ENCODE measurements at regions not wholly inside any gene's neighbourhood (a gene's known extent, or its start where the extent isn't known, plus 50 kb on each side); places are given as distances from the start of the nearest gene placed in this dataset.

DNA sequence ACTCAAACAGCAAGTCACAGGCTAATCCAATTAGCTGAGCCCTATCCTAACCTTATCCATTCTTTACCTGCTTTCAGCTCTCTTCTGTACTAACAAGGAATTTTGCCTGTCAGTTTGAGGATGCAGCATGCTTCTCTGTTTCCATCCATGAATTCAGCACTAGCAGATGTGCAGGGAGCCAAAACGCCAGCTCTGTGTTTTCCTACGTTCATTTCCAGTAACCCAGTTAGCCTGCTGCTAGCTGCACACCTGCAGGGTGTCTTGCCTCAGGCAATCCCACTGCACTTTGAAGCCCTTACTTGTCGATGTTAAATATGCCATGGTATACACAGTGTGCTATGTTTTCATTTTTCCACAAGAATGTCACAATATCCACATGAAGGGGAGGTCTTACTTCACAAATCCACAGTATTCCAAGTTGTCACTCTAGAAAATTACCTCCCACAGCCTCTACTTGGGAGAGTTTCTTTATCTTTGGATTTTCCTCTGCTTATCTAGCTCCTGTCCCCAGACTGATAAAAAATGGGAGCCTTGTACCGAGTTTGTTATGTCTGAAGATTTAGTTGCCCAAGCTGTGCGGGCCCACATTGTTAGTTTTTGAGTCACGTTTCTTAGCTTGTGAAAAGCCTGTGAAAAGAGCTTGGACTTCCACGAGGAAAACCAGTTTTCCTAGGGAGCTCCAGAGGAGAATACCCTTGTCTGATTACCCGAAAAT lies 127.6 kb upstream of the HHIP start:
- Histone ChIP-seq H3K9me3 (ENCODE audit: control insufficient read depth, insufficient read depth, low read depth, low read length) (no peaks in the 10 kb centered on the region), H3K4me3 (ENCODE audit: low read depth in 2 of 2, low read length in 2 of 2) (no peak overlapping the region), H3K27ac (ENCODE audit: low read length) (no peak overlapping the region), H3K4me1 (ENCODE audit: control insufficient read depth, insufficient read depth, low read length) (no peaks in the 10 kb centered on the region), H3K27me3 (ENCODE audit: control insufficient read depth, insufficient read depth, low read length) (no peaks in the 10 kb centered on the region), H3K36me3 (ENCODE audit: control insufficient read depth, insufficient read depth, low read length) (no peaks in the 10 kb centered on the region)
- DNase-seq (ENCODE audit: low read depth, low spot score) (no peak), ATAC-seq (no peak)
- TF ChIP-seq, protein P1, sequence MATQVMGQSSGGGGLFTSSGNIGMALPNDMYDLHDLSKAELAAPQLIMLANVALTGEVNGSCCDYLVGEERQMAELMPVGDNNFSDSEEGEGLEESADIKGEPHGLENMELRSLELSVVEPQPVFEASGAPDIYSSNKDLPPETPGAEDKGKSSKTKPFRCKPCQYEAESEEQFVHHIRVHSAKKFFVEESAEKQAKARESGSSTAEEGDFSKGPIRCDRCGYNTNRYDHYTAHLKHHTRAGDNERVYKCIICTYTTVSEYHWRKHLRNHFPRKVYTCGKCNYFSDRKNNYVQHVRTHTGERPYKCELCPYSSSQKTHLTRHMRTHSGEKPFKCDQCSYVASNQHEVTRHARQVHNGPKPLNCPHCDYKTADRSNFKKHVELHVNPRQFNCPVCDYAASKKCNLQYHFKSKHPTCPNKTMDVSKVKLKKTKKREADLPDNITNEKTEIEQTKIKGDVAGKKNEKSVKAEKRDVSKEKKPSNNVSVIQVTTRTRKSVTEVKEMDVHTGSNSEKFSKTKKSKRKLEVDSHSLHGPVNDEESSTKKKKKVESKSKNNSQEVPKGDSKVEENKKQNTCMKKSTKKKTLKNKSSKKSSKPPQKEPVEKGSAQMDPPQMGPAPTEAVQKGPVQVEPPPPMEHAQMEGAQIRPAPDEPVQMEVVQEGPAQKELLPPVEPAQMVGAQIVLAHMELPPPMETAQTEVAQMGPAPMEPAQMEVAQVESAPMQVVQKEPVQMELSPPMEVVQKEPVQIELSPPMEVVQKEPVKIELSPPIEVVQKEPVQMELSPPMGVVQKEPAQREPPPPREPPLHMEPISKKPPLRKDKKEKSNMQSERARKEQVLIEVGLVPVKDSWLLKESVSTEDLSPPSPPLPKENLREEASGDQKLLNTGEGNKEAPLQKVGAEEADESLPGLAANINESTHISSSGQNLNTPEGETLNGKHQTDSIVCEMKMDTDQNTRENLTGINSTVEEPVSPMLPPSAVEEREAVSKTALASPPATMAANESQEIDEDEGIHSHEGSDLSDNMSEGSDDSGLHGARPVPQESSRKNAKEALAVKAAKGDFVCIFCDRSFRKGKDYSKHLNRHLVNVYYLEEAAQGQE (IDR thresholded peaks at IDR 0.05; ENCODE audit: insufficient read depth in 1 of 2, low read depth in 2 of 2, low read length in 1 of 2) = no peak
- TF ChIP-seq SIN3A (IDR thresholded peaks at IDR 0.05; ENCODE audit: borderline replicate concordance, insufficient read depth, low read depth, low read length) = no peak
- TF ChIP-seq CTCF (IDR thresholded peaks at IDR 0.05) = no peak
- no peak for TF ChIP-seq POLR2AphosphoS5 (IDR thresholded peaks at IDR 0.05; ENCODE audit: low read depth, low read length)
- TF ChIP-seq TCF7L2 (IDR thresholded peaks at IDR 0.05; ENCODE audit: low read depth, low read length) = no peak
- intact Hi-C loops (cut with micrococcal nuclease; ENCODE audit: unreplicated experiment) (no loop called here), in situ Hi-C loops (cut with HindIII; ENCODE audit: low pct_unique_long_range_greater_than_20kb, low sequenced_read_pairs) (no loop called here)
- ChIA-PET POLR2A (no interaction called here), CTCF (no interaction called here)
- BruUV-seq (replicated peaks) = no TSS peak

- H3K9me3 ChIP-seq (ENCODE audit: control insufficient read depth, insufficient read depth, low read depth, low read length) = no peaks in the 10 kb centered on the region
- no TSS peak for BruUV-seq (replicated peaks)
- POLR2A ChIA-PET = no interaction called here
- CTCF ChIA-PET = no interaction called here
- intact Hi-C loops (cut with micrococcal nuclease; ENCODE audit: unreplicated experiment) = no loop called here
- H3K27ac ChIP-seq (ENCODE audit: low read length) = no peak overlapping the region
- TF ChIP-seq TCF7L2 (IDR thresholded peaks at IDR 0.05; ENCODE audit: low read depth, low read length) (no peak), POLR2AphosphoS5 (IDR thresholded peaks at IDR 0.05; ENCODE audit: low read depth, low read length) (no peak), CTCF (IDR thresholded peaks at IDR 0.05) (no peak), SIN3A (IDR thresholded peaks at IDR 0.05; ENCODE audit: borderline replicate concordance, insufficient read depth, low read depth, low read length) (no peak)
- TF ChIP-seq, protein P1 (IDR thresholded peaks at IDR 0.05; ENCODE audit: insufficient read depth in 1 of 2, low read depth in 2 of 2, low read length in 1 of 2) = no peak
- no peak for DNase-seq (ENCODE audit: low read depth, low spot score)
- no peaks in the 10 kb centered on the region for H3K4me1 ChIP-seq (ENCODE audit: control insufficient read depth, insufficient read depth, low read length)
- H3K27me3 ChIP-seq (ENCODE audit: control insufficient read depth, insufficient read depth, low read length) = no peaks in the 10 kb centered on the region
- ATAC-seq = no peak
- no peaks in the 10 kb centered on the region for H3K36me3 ChIP-seq (ENCODE audit: control insufficient read depth, insufficient read depth, low read length)
- in situ Hi-C loops (cut with HindIII; ENCODE audit: low pct_unique_long_range_greater_than_20kb, low sequenced_read_pairs) = no loop called here
- H3K4me3 ChIP-seq (ENCODE audit: low read depth in 2 of 2, low read length in 2 of 2) = no peak overlapping the region
Observed at GRCh38 chr4:144531841-144532240, 114.1 kb upstream of the HHIP start.
